ENCODE measurements at regions not wholly inside any gene's neighbourhood (a gene's known extent, or its start where the extent isn't known, plus 50 kb on each side); places are given as distances from the start of the nearest gene placed in this dataset.
"Not testable (repeated sequence)": the region's sequence is repeated elsewhere in the genome, so short reads cannot be mapped to it uniquely, and the experiment has no call there.

DNA sequence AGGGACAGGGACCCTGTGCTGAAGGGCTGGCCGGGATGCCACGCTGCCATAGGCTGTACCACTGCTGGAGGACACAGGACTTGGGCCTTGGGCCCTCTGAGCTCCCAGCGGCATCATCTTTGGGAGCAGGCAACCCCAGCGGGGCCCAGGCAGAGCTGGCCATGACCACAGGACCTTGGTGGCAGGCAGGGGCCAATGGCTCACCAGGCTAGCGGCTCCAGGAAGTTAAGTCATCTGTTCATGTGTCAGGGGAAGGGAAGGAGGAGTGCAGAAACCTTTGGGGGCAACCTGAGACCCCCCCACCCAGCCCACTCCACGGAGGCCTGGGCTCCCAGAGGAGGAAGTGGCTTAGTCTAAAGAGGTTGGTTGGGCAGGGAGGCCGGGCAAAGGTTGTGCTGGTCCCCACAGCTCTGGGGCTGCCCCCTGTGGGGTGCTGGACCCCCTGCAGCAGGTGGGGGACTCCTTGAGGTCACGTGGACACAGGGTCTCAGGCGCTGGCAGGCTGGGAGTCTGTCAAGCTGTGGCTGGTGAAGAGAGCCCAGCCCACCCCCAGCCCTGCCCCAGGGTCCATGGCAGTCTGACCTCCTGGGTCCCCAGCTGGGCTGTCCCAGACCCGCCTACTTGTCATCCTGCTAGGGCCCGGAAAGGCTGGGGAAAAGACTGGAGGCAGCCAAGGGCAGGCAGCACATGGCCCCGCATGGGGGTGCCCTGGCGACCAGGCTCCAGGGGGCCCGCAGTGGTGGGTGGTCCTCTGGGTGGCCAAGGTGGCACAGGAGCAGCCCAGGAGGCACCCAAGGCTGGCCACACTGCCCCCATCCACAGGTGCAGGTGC is 184.3 kb downstream of the IGLL1 start:
- no peak for DNase-seq (ENCODE audit: low read depth)

DNA sequence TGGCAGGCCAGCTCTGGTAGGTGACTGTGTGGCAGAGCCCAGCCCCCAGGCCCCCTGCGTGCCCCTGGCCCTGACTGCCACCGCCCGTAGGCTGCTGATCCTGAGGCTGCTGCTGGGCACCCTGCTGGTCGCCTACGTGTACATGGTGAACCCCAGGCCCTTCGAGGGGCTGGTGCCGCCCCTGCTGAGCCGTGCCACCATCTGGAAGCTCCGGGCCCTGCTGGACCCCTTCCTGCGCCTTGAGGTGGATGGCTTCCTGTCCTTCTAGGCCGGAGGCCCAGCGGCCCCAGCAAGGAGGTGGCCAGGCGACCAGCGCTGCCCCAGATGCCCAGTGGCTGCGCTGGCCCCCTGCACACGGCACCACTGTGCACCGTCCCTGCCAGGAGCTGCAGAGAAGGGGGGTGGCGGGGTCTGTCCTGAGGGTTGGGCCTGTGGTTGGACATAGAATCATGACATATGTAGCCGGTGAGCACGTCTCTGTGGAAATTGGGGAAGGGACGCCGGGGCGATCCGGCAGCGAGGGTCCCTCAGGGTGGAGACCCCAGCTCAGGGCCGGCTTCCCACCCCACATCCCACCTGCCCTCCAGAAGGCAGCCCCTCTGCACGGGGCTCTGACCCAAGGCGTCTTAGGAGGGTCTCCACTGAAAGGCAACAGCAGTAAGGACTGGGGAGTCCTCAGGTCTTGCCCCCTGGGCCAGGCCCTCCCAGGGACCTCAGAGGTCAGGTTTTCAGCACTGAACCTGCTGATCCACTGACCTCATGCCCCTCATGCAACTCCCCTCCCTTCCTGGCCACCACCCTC is 185.4 kb downstream of the IGLL1 start:
- no peak for DNase-seq (ENCODE audit: low read depth)

DNA sequence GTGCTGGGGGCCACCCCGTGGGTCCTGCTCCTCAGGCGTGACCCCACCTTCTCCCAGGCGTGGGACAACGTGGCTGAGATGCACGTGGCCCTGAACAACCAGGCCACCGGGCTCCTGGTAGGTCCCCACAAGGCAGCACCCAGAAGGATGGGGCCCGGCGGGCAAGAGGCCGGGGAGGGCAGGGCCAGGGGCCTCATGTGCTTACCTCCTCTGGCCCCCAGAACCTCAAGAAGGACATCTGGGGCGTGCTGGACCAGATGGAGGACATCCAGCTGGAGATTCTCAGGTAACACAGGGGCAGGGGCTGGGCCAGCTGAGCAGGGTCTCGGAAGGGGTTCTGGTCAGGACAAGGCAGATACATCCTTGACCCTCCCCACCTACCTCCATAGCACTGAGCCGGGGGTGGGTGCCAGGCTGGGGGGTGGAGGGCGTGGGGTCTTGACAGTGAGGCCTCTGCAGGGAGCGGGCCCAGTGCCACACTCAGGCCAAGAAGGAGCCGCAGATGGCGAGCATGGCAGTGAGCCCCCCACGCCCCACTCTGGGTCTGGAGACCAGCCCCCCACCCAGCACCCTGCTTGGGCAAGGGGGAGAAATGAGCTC is 186.3 kb downstream of the IGLL1 start:
- DNase-seq (ENCODE audit: low read depth) = no peak

GRCh38 chr22:23393199-23393598 is 186.9 kb downstream of the IGLL1 start:
- DNase-seq (ENCODE audit: low read depth) = not testable (repeated sequence)

DNA sequence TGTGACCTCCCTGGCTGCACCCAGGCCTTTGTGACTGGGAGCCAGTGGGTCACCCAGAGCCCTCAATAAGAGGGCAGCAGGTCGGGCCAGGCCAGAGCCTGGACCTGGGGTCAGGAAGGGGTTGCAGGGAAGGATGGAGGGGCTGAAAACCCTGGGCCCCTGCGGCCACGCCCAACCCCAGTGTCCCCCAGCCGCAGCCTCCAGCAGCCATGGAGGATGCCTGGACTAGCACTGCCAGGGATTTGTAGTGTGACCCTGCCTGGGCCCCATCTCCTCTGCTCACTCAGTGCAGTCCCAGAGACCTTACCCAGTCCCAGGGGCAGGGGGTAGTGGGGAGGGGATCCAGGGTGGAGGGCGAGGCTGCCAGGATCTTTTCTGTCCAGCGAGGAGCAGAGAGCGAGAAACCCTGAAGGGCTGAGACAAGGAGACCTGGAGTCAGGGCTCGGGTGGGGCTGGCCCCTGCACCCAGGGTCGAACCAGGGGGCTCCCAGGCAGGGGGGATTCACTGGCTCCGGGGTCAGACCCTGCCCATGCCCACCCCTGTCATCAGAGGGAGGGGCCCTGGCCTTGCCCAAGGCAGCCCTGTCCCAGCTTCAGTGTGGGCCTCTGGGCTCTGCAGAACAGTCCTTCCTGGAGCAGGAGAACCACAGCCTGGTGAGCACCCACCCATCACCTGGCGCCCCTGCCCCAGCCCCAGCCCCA is 187.5 kb downstream of the IGLL1 start:
- DNase-seq (ENCODE audit: low read depth) = no peak

GRCh38 chr22:23391022-23391421 is 189.1 kb downstream of the IGLL1 start:
- DNase-seq (ENCODE audit: low read depth) = no peak

DNA sequence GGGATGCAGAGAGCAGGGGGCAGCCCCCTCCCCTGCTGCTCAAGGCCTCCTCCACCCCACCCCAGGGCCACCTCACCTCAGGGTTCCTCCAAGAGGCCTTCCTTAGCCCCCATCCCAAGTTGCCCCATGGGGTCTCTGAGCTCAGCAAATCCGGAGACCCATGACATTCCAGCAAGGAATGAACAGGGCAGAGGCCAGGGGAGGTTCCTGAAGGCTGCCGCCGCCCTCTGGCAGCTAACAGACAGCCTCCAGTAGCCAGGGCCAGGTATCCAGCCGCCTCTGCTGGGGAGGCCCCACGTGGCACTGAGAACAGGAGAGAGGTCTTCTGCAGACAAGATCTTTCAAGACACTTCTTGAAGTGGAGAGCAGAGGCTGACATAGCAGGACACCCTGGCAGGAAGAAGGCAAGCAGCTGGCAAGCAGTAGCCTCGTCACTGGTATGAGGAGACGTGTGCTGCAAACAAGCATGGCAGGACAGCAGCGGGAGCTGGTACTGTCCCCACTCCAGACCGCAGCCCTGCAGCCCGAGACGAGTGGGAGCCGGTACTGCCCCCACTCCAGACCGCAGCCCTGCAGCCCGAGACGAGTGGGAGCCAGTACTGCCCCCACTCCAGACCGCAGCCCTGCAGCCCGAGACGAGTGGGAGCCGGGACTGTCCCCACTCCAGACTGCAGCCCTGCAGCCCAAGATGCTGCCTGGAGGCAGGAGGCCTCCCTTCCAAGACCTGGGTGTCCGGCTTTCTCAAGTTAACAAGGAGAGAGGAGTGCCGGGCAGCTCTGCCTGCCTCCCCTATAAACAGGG is 190.6 kb downstream of the IGLL1 start:
- DNase-seq (ENCODE audit: low read depth) = no peak

- DNase-seq (ENCODE audit: low read depth) = no peak
Observed at GRCh38 chr22:23388517-23388890, 191.6 kb downstream of the IGLL1 start.

DNA sequence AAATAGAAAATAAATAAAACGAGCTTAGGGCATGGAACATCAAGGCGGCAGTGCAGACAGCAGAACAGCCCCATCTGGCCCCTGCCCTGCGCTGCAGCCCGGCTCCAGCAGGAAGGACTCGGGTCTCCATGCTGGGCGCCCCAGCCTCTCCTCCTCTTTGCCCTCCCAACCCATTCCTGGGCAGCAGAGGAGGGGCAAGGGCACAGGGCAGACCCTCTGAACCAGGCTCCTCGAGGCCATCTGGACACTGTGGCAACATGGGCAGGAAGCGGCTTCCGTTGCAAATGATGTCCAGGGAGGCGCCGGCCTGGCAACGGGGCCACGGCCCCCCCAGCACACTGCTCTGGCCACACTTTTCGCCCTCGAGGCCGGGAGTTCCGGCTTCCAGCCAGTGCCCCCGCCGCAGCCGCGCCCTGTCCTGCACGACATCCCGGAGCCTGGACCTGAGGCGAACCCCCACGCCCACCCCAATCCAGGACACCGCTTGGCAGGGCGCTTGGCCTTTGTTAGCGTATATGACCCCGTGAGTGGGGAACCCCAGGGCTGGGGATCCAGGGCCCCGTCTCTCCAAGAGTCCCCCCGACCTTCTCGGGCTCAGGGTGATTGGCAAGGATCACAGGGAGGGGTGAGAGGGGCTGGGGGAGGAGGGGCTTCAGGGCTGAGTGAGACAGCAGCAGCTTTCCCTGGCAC is 192.1 kb downstream of the IGLL1 start:
- no peak for DNase-seq (ENCODE audit: low read depth)

GRCh38 chr22:23386822-23387580 is 193.1 kb downstream of the IGLL1 start:
- DNase-seq (ENCODE audit: low read depth) = no peak

GRCh38 chr22:23385678-23386631 is 194.1 kb downstream of the IGLL1 start:
- DNase-seq (ENCODE audit: low read depth) = peak; percentile 35

- no peak for DNase-seq (ENCODE audit: low read depth)
Observed at GRCh38 chr22:23384923-23385677, 195.0 kb downstream of the IGLL1 start.

GRCh38 chr22:23384431-23384830 is 195.7 kb downstream of the IGLL1 start:
- no peak for DNase-seq (ENCODE audit: low read depth)

DNA sequence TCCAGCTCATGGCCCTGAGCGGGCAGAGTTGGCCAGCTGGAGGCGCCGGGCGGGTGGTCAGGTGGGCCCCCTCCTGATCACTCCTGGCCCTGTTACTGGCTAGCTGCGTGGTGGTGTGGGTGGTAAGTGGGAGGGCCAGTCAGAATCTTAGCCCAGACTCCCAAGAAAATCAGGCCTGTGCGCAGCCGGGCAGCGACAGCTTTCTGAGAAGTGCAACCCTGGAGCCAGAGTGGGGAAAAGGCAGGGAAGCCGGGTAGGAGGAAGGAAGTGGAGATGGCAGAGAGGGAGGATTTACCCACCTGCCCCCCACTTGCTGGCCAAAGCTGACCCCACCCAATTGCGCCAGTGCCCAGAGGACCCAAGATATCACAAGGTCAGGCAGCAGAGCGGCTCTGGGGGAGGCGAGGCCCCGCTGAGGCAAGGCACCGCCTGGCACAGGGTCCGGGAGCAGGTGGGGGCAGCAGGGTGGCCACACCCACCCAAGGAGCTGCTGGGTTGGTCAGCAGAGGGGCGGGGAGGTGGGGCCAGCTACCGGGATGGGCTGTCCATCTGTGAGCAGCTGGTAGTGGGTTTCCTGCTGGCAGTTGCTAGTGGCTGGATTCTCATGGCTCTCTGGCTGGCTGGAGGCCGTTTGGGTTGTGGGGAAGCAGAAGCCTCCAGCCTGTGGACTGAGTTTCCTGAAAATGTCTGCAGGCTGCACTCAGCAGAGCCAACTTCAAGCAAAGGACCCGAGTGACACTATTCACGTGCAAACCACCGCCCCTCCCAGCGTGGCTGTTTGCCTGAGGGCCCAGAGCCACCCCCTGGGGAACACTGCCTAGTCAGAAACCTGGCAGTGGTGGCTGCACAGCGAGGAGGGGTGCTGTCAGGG is 196.4 kb downstream of the IGLL1 start:
- DNase-seq (ENCODE audit: low read depth) = no peak

DNA sequence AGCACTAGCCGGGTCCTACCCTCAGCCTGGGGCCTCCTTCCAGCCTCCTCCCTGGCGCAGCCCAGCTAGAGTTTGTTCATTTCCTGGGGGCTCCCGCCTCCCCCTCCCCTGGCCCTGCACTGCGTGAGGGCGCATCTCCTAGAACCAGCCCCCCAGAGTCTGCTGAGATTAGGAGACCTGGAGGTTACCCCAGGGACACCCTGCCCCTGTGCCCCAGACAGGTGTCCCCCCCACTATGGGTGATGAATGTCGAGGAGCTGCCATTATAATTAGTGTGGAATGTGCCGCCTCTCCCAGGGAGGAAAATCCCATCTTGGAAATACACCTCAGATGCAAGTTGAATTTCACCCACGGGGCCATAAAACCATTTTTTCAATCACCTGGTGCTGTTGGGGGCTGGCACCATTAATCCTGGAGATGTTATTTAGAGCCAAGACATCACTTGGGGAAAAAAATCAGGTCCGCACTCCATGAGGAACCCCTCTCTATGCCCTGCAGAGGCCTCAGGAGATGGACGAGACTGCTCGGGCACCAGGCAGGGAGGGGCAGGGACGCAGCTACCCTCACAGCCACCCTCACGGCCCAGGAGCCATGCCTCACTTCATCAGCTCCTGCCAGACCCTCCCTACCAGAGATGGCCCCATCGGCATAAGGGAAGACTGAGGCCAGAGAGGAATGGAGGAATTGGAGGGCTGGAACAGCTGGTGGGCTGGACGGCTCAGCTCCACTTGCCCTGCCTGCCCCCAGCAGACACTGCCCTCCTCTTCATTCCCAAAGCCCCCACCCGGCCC is 197.5 kb downstream of the IGLL1 start:
- no peak for DNase-seq (ENCODE audit: low read depth)

DNA sequence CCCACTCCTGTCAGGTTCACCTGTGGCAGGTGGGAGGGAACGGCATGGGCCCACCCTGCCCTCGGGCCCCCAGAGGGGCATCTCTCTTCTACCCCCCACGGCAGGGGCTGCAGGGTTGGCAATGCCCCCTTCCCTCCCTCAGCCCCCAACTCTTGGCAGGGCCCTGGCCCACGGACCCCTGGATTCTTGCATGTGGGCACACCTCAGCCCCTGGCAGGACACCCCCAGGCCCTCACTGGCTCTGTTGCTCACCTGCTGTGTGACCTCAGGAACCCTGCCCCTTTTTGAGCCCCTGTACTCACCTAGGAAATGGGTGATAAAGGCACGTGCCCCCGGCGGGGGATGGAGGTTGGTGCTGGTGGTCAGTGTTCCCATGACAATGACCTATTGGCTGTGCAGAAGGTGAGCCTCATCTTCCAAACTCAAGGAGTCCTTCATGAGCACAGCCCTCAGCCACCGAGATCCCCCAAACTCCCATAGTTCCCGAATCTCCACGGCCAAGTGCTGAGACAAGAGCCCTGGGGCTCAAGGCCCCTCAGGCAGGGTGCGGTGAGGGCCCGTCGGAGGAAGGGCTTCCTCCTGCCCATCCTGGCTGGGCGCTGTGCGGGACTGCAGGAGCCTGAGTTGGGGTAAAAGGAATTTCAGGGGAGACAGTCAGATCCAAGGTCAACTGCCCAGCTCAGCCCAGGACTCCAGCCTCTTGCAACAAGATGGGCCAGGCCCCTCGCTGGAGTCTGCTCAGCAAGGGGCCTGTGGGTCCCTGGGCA is 198.2 kb downstream of the IGLL1 start:
- no peak for DNase-seq (ENCODE audit: low read depth)

All from GM04504 (cell line).